ENCODE measurements at regions not wholly inside any gene's neighbourhood (a gene's known extent, or its start where the extent isn't known, plus 50 kb on each side); places are given as distances from the start of the nearest gene placed in this dataset.

DNA sequence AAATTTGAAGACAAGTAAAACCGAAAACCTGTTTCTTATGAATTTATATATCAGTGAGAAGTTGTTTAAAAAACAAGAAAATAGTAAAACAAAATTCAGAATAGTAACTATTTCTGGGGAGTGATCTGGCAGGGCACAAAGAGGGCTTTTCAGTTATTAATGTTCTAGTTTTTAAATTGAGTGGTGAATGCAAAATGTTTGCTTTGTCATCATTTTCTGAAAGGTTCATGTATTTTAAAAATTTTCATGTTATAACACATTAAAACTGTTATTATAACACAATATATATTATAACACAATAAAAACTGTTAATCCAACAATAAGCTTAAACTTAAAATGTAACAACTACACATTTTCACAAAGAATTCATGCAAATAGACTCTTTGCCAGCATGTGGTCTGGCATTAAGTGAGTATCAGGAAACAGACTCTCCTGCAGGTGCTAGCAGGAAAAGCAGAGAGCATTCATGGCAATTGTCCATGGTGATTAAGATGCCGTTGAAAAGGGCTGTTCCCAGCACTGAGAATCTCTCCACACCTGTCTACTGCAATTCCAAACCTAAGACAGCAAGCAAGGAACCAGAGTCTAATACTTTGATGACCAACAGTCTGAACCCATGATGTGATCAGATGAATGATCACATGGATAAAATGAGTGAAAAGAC is 204.9 kb downstream of the TBX15 start:
- TF ChIP-seq, protein P1, sequence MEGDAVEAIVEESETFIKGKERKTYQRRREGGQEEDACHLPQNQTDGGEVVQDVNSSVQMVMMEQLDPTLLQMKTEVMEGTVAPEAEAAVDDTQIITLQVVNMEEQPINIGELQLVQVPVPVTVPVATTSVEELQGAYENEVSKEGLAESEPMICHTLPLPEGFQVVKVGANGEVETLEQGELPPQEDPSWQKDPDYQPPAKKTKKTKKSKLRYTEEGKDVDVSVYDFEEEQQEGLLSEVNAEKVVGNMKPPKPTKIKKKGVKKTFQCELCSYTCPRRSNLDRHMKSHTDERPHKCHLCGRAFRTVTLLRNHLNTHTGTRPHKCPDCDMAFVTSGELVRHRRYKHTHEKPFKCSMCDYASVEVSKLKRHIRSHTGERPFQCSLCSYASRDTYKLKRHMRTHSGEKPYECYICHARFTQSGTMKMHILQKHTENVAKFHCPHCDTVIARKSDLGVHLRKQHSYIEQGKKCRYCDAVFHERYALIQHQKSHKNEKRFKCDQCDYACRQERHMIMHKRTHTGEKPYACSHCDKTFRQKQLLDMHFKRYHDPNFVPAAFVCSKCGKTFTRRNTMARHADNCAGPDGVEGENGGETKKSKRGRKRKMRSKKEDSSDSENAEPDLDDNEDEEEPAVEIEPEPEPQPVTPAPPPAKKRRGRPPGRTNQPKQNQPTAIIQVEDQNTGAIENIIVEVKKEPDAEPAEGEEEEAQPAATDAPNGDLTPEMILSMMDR (IDR thresholded peaks at IDR 0.05) = no peak
- no peak for TF ChIP-seq POLR2A (IDR thresholded peaks at IDR 0.05)
